HG02840 (cell line): ENCODE measurements at regions not wholly inside any gene's neighbourhood (a gene's known extent, or its start where the extent isn't known, plus 50 kb on each side); places are given as distances from the start of the nearest gene placed in this dataset.

Experiments used
- ATAC-seq: cut with Tn5 transposase; IDR thresholded peaks from one replicate; pipeline ENCODE4 v1.9.1; 2021; ENCODE audit warnings: mild to moderate bottlenecking, moderate library complexity, moderate number of reproducible peaks; ENCODE audit not compliant: unreplicated experiment, low FRiP score

- ATAC-seq = no peak
Measured at GRCh38 chr2:216745453-216745852, 50.1 kb upstream of the IGFBP5 start.
